ENCODE measurements at regions not wholly inside any gene's neighbourhood (a gene's known extent, or its start where the extent isn't known, plus 50 kb on each side); places are given as distances from the start of the nearest gene placed in this dataset.

- no peak overlapping the region for H3K4me3 ChIP-seq (ENCODE audit: low read depth, low read length)
- no peak for TF ChIP-seq CTCF (IDR thresholded peaks at IDR 0.05; ENCODE audit: low read depth, low read length, missing control alignments)
- in situ Hi-C loops (cut with HindIII; ENCODE audit: low sequenced_read_pairs) = no loop called here
- no peak for DNase-seq (ENCODE audit: low read depth)
Measured at GRCh38 chr7:57482-58255, 134.7 kb upstream of the FAM20C start.

- in situ Hi-C loops (cut with HindIII; ENCODE audit: low sequenced_read_pairs) = no loop called here
- no peak for TF ChIP-seq CTCF (IDR thresholded peaks at IDR 0.05; ENCODE audit: low read depth, low read length, missing control alignments)
- DNase-seq (ENCODE audit: low read depth) = no peak
Measured at GRCh38 chr7:58316-58715, 134.1 kb upstream of the FAM20C start.

GRCh38 chr7:59079-60016, 133.0 kb upstream of the FAM20C start:
- H3K4me3 ChIP-seq (ENCODE audit: low read depth, low read length) = no peak overlapping the region
- in situ Hi-C loops (cut with HindIII; ENCODE audit: low sequenced_read_pairs) = no loop called here
- TF ChIP-seq CTCF (IDR thresholded peaks at IDR 0.05; ENCODE audit: low read depth, low read length, missing control alignments) = no peak
- no peak for DNase-seq (ENCODE audit: low read depth)

More at GRCh38 chr7:58316-58715, 134.1 kb upstream of the FAM20C start:
- H3K4me3 ChIP-seq (ENCODE audit: low read depth, low read length) = no peak overlapping the region

- in situ Hi-C loops (cut with HindIII; ENCODE audit: low sequenced_read_pairs) = no loop called here
- no peak overlapping the region for H3K4me3 ChIP-seq (ENCODE audit: low read depth, low read length)
- no peak for DNase-seq (ENCODE audit: low read depth)
- TF ChIP-seq CTCF (IDR thresholded peaks at IDR 0.05; ENCODE audit: low read depth, low read length, missing control alignments) = no peak
Measured at GRCh38 chr7:60017-60675, 132.2 kb upstream of the FAM20C start.

GRCh38 chr7:60706-61105, 131.7 kb upstream of the FAM20C start:
- no peak for TF ChIP-seq CTCF (IDR thresholded peaks at IDR 0.05; ENCODE audit: low read depth, low read length, missing control alignments)
- no peak for DNase-seq (ENCODE audit: low read depth)
- in situ Hi-C loops (cut with HindIII; ENCODE audit: low sequenced_read_pairs) = no loop called here
- H3K4me3 ChIP-seq (ENCODE audit: low read depth, low read length) = no peak overlapping the region

- in situ Hi-C loops (cut with HindIII; ENCODE audit: low sequenced_read_pairs) = no loop called here
- no peak overlapping the region for H3K4me3 ChIP-seq (ENCODE audit: low read depth, low read length)
- DNase-seq (ENCODE audit: low read depth) = no peak
- no peak for TF ChIP-seq CTCF (IDR thresholded peaks at IDR 0.05; ENCODE audit: low read depth, low read length, missing control alignments)
Measured at GRCh38 chr7:61111-61510, 131.3 kb upstream of the FAM20C start.
